SK-N-SH (cell line): ENCODE measurements at regions not wholly inside any gene's neighbourhood (a gene's known extent, or its start where the extent isn't known, plus 50 kb on each side); places are given as distances from the start of the nearest gene placed in this dataset.

Source experiments
- CTCF ChIA-PET: fragments of 300-600, 350-600 bp; formaldehyde crosslinking; extraction: SDS; loops from one replicate; lab custom pipeline; 2021; lab: Yijun Ruan, JAX
- POLR2A ChIA-PET: fragments of 350-600 bp; sonication (Branson Sonifier 250); formaldehyde crosslinking; extraction: SDS; loops from one replicate; lab custom pipeline; 2020; ENCODE audit warnings: antibody characterized with exemption, inconsistent platforms; lab: Yijun Ruan, JAX
- DNase-seq: peaks from one replicate; pipeline ENCODE4 v3.0.0; 2012
- H2AFZ ChIP-seq: fragments of 200-600 bp; sonication (generic); 2 replicates; pipeline ENCODE4 v1.8.1; 2016; ENCODE audit warnings: antibody characterized with exemption, mild to moderate bottlenecking, low read depth
- H3F3A ChIP-seq: fragments of 200-600 bp; sonication (generic); replicated peaks from 2 replicates; pipeline ENCODE3; 2016; ENCODE audit warnings: antibody characterized with exemption, mild to moderate bottlenecking; ENCODE audit not compliant: insufficient read depth
- H3K27ac ChIP-seq, 2 experiments: fragments of 200-500 bp in 1 of 2; fragments of 200-600 bp in 1 of 2; sonication (Bioruptor generic) in 1 of 2; sonication (generic), shearing (Covaris generic) in 1 of 2; 2 replicates each; pipeline versions ENCODE4 v1.5.1 to v1.6.1; 2014 to 2016; ENCODE audit warnings: low read depth in 2 of 2, inconsistent platforms in 1 of 2, low read length in 1 of 2, mild to moderate bottlenecking in 1 of 2, mixed read lengths in 1 of 2
- H3K27me3 ChIP-seq: fragments of 200-600 bp; sonication (generic), shearing (Covaris generic); 2 replicates; pipeline ENCODE4 v1.6.1; 2016; ENCODE audit warnings: mixed run types; ENCODE audit not compliant: insufficient read depth
- H3K36me3 ChIP-seq, 2 experiments: fragments of 200-500 bp in 1 of 2; fragments of 200-600 bp in 1 of 2; sonication (Bioruptor generic) in 1 of 2; sonication (generic) in 1 of 2; replicated peaks in 1 of 2; 2 replicates each; pipeline versions ENCODE3 to v1.5.1; 2014 to 2016; ENCODE audit warnings: low read length in 1 of 2, mild to moderate bottlenecking in 1 of 2; ENCODE audit not compliant: insufficient read depth in 2 of 2, control insufficient read depth in 1 of 2
- H3K4me1 ChIP-seq, 2 experiments: fragments of 200-500 bp in 1 of 2; fragments of 200-600 bp in 1 of 2; sonication (Bioruptor generic) in 1 of 2; sonication (generic), shearing (Covaris generic) in 1 of 2; 2 replicates each; pipeline versions ENCODE4 v1.5.1 to v1.6.1; 2014 to 2016; ENCODE audit warnings: low read depth in 1 of 2, low read length in 1 of 2, mixed run types in 1 of 2; ENCODE audit not compliant: insufficient read depth in 2 of 2, control insufficient read depth in 1 of 2
- H3K4me2 ChIP-seq: fragments of 200-600 bp; sonication (generic), shearing (Covaris generic); 2 replicates; pipeline ENCODE4 v1.6.1; 2017; ENCODE audit warnings: mixed run types
- H3K4me3 ChIP-seq, 2 experiments: fragments of 200-500 bp in 1 of 2; fragments of 200-600 bp in 1 of 2; sonication (Bioruptor generic) in 1 of 2; sonication (generic), shearing (Covaris generic) in 1 of 2; 2 replicates each; pipeline versions ENCODE4 v1.5.1 to v1.8.1; 2014 to 2016; ENCODE audit warnings: low read depth in 2 of 2, inconsistent platforms in 1 of 2, low read length in 1 of 2, mild to moderate bottlenecking in 1 of 2, mixed read lengths in 1 of 2, moderate library complexity in 1 of 2
- H3K79me2 ChIP-seq: fragments of 200-600 bp; sonication (generic); 2 replicates; pipeline ENCODE4 v1.8.1; 2017; ENCODE audit warnings: mild to moderate bottlenecking; ENCODE audit not compliant: insufficient read depth
- H3K9ac ChIP-seq: fragments of 200-600 bp; sonication (generic); 2 replicates; pipeline ENCODE4 v1.6.1; 2017; ENCODE audit warnings: mixed run types
- H3K9me2 ChIP-seq: fragments of 200-600 bp; sonication (generic); 2 replicates; pipeline ENCODE4 v1.6.1; 2017; ENCODE audit warnings: mixed run types
- H3K9me3 ChIP-seq: fragments of 200-600 bp; sonication (generic); 2 replicates; pipeline ENCODE4 v1.6.1; 2017; ENCODE audit warnings: mixed run types, mild to moderate bottlenecking, moderate library complexity
- H4K20me1 ChIP-seq: fragments of 200-600 bp; sonication (generic); 2 replicates; pipeline ENCODE4 v1.6.1; 2017; ENCODE audit warnings: mild to moderate bottlenecking, mixed run types; ENCODE audit not compliant: insufficient read depth
- EP300 ChIP-seq, 2 experiments: IDR thresholded peaks; 2 replicates each; pipeline versions ENCODE4 v1.4.0 to v1.6.1; 2012; ENCODE audit warnings: borderline replicate concordance in 1 of 2, low read depth in 1 of 2, low read length in 1 of 2
- FOSL2 ChIP-seq: IDR thresholded peaks from 2 replicates; pipeline ENCODE4 v1.4.0; 2012; ENCODE audit warnings: low read depth, mild to moderate bottlenecking, moderate library complexity, borderline replicate concordance
- FOXJ3 ChIP-seq: sonication (generic); formaldehyde crosslinking; IDR thresholded peaks from 2 replicates; pipeline ENCODE4 v1.5.1; 2020; ENCODE audit warnings: mild to moderate bottlenecking, missing genetic modification reagents
- FOXM1 ChIP-seq: IDR thresholded peaks from 2 replicates; pipeline ENCODE4 v1.4.0; 2012; ENCODE audit warnings: low read depth, mild to moderate bottlenecking
- IRF3 ChIP-seq: fragments of 150-350 bp; IDR thresholded peaks from 2 replicates; pipeline ENCODE4 v1.6.1; 2016; ENCODE audit warnings: mild to moderate bottlenecking, low read depth, low read length
- JUND ChIP-seq: IDR thresholded peaks from 2 replicates; pipeline ENCODE4 v1.4.0; 2012
- MEF2A ChIP-seq: IDR thresholded peaks from 2 replicates; pipeline ENCODE4 v1.4.0; 2012; ENCODE audit warnings: low read depth, borderline replicate concordance
- MXI1 ChIP-seq: IDR thresholded peaks from 2 replicates; pipeline ENCODE4 v1.6.1; 2012; ENCODE audit warnings: mild to moderate bottlenecking, low read depth, low read length, improper control_type of control experiment
- POLR2AphosphoS5 ChIP-seq: IDR thresholded peaks from 2 replicates; pipeline ENCODE4 v1.6.1; 2012; ENCODE audit warnings: low read depth, low read length
- REST ChIP-seq: IDR thresholded peaks from 2 replicates; pipeline ENCODE4 v1.6.1; 2012; ENCODE audit warnings: mild to moderate bottlenecking, low read depth, low read length, moderate library complexity
- TCF12 ChIP-seq: IDR thresholded peaks from 2 replicates; pipeline ENCODE4 v1.4.0; 2012
- TEAD4 ChIP-seq: IDR thresholded peaks from 2 replicates; pipeline ENCODE4 v1.4.0; 2012; ENCODE audit warnings: mild to moderate bottlenecking, borderline replicate concordance; ENCODE audit not compliant: insufficient read depth
- USF1 ChIP-seq: IDR thresholded peaks from 2 replicates; pipeline ENCODE4 v1.4.0; 2012; ENCODE audit warnings: low read depth, borderline replicate concordance
- YY1 ChIP-seq: IDR thresholded peaks from 2 replicates; pipeline ENCODE4 v1.4.0; 2012; ENCODE audit warnings: low read depth, mild to moderate bottlenecking
- WGBS: methylation state at CpG from one replicate; pipeline ENCODE4 v1.1.6; 2017; ENCODE audit warnings: low lambda C conversion rate; 5-methylcytosine and 5-hydroxymethylcytosine counted together

- TF ChIP-seq YY1 (no peak), MXI1 (no peak)
These were observed 127.9 kb downstream of the COPRS start (continued) for GRCh38 chr17:31731118-31731517.

- no peaks in the 10 kb centered on the region for H3K79me2 ChIP-seq
- H3K9me3 ChIP-seq, result no peaks in the 10 kb centered on the region
- no peak overlapping the region for H2AFZ ChIP-seq
- H3K36me3 ChIP-seq, result no peaks in the 10 kb centered on the region
- H3K9ac ChIP-seq, result no peak overlapping the region
- TF ChIP-seq TEAD4 (no peak), REST (no peak), JUND (peak; percentile 52; the same call in 1 of the 2 replicates), EP300 (IDR thresholded peaks at IDR 0.05; ENCODE audit: borderline replicate concordance in 1 of 2, low read depth in 1 of 2, low read length in 1 of 2) (0 out of 4 replicates have a peak, but pooled peaks of 1 of the 2 experiments have one; percentile 11), FOXJ3 (CRISPR knock-in tag) (no peak), TCF12 (peak; percentile 42; the same call in 1 of the 2 replicates), IRF3 (no peak), FOSL2 (peak; percentile 57; the same call in 1 of the 2 replicates)
- H3K4me2 ChIP-seq, result no peak overlapping the region
- CTCF ChIA-PET, result interaction anchor here (0.9 to 1.6 kb wide), 2 partner anchors 12 to 185 kb away, joined by 3 read pairs; no protein-coding TSS in a partner anchor
- no peaks in the 10 kb centered on the region for H3K27me3 ChIP-seq
- H3K9me2 ChIP-seq, result no peaks in the 10 kb centered on the region
- WGBS, result 43% methylated on average over 4 of the region's 4 CpGs
- H3K4me1 ChIP-seq, result peaks cover 0 to 16% of the 10 kb centered on the region in 2 experiments; a peak in 3 of 4 replicates
- H3K4me3 ChIP-seq, result no peak overlapping the region
- DNase-seq, result no peak
- H3K27ac ChIP-seq, result peak overlapping the region in 1 of 2 experiments; percentile 46; a peak in 1 of 4 replicates
- peaks cover 15% of the 10 kb centered on the region for H3F3A ChIP-seq
- no peaks in the 10 kb centered on the region for H4K20me1 ChIP-seq
- POLR2A ChIA-PET, result no interaction called here
These were observed 132.0 kb downstream of the COPRS start for GRCh38 chr17:31726980-31727427.

- no peaks in the 10 kb centered on the region for H3K9me2 ChIP-seq
- no peaks in the 10 kb centered on the region for H3K79me2 ChIP-seq
- no peaks in the 10 kb centered on the region for H3K9me3 ChIP-seq
- H3F3A ChIP-seq, result peaks cover 15% of the 10 kb centered on the region
- POLR2A ChIA-PET, result no interaction called here
- H2AFZ ChIP-seq, result 0 out of 2 replicates have a peak overlapping the region, but pooled peaks have one; percentile 38
- H3K27me3 ChIP-seq, result no peaks in the 10 kb centered on the region
- CTCF ChIA-PET, result interaction anchor here (1.3 to 1.4 kb wide), 2 partner anchors 14 to 28 kb away, joined by 4 to 5 read pairs; no protein-coding TSS in a partner anchor
- H3K4me1 ChIP-seq, result peaks cover 0 to 25% of the 10 kb centered on the region in 2 experiments; a peak in 3 of 4 replicates
- H3K4me3 ChIP-seq, result no peak overlapping the region
- no peak for DNase-seq
- WGBS, result 77% methylated on average over 6 of the region's 8 CpGs
- 0 out of 2 replicates have a peak overlapping the region, but pooled peaks have one; percentile 25 for H3K4me2 ChIP-seq
- H3K36me3 ChIP-seq, result no peaks in the 10 kb centered on the region
- H3K27ac ChIP-seq, result peak overlapping the region in 1 of 2 experiments; percentile 65; a peak in 2 of 4 replicates
- no peaks in the 10 kb centered on the region for H4K20me1 ChIP-seq
- no peak for TF ChIP-seq MEF2A
- no peak for TF ChIP-seq POLR2AphosphoS5
- TF ChIP-seq USF1, result no peak
- TF ChIP-seq TEAD4, result no peak
- TF ChIP-seq FOXM1, result no peak
- H3K9ac ChIP-seq, result peak overlapping the region; percentile 23; the same call in 1 of the 2 replicates
These were observed 134.4 kb downstream of the COPRS start for GRCh38 chr17:31724619-31725018.
